Mesenchymal stem cell (in vitro differentiated cells and primary cell): ENCODE measurements at regions not wholly inside any gene's neighbourhood (a gene's known extent, or its start where the extent isn't known, plus 50 kb on each side); places are given as distances from the start of the nearest gene placed in this dataset.

Experiments used
- DNase-seq: peaks from one replicate; pipeline ENCODE4 v3.0.0-alpha.2; 2013
- H2AFZ ChIP-seq: one replicate; pipeline ENCODE4 v1.6.1; 2013; ENCODE audit warnings: low read depth, mild to moderate bottlenecking, control low read depth, inconsistent platforms, low read length, moderate library complexity
- H2AK5ac ChIP-seq: 2 replicates; pipeline ENCODE4 v1.6.1; 2013; ENCODE audit warnings: low read length, moderate library complexity, mild to moderate bottlenecking, inconsistent platforms; ENCODE audit not compliant: severe bottlenecking
- H2BK120ac ChIP-seq: one replicate; pipeline ENCODE4 v1.6.1; 2013; ENCODE audit warnings: low read depth, mild to moderate bottlenecking, inconsistent platforms, low read length, moderate library complexity
- H2BK12ac ChIP-seq, 2 experiments: one replicate each; pipeline ENCODE4 v1.6.1; 2013; ENCODE audit warnings: inconsistent platforms in 2 of 2, low read length in 2 of 2, mild to moderate bottlenecking in 2 of 2, moderate library complexity in 2 of 2, control low read depth in 1 of 2
- H2BK15ac ChIP-seq: one replicate; pipeline ENCODE4 v1.6.1; 2013; ENCODE audit warnings: mild to moderate bottlenecking, low read depth, inconsistent platforms; ENCODE audit not compliant: poor library complexity, severe bottlenecking
- H2BK5ac ChIP-seq: 2 replicates; pipeline ENCODE4 v1.6.1; 2013; ENCODE audit warnings: low read depth, mild to moderate bottlenecking, low read length, control low read depth, inconsistent platforms; ENCODE audit not compliant: poor library complexity, severe bottlenecking
- H3K14ac ChIP-seq, 2 experiments: one replicate each; pipeline ENCODE4 v1.6.1; 2013; ENCODE audit warnings: inconsistent platforms in 2 of 2, low read length in 2 of 2, control low read depth in 1 of 2, mild to moderate bottlenecking in 1 of 2, moderate library complexity in 1 of 2
- H3K18ac ChIP-seq, 2 experiments: one replicate each; pipeline ENCODE4 v1.6.1; 2013; ENCODE audit warnings: inconsistent platforms in 2 of 2, low read length in 2 of 2, control low read depth in 1 of 2, low read depth in 1 of 2, mild to moderate bottlenecking in 1 of 2
- H3K23ac ChIP-seq, 2 experiments: one replicate each; pipeline ENCODE4 v1.6.1; 2013; ENCODE audit warnings: inconsistent platforms in 2 of 2, low read length in 2 of 2, mild to moderate bottlenecking in 2 of 2, moderate library complexity in 2 of 2, control low read depth in 1 of 2
- H3K27ac ChIP-seq: 2 replicates; pipeline ENCODE4 v1.5.1; 2013; ENCODE audit warnings: mild to moderate bottlenecking, moderate library complexity, low read length, control low read depth, inconsistent platforms; ENCODE audit not compliant: poor library complexity, severe bottlenecking
- H3K27me3 ChIP-seq, 2 experiments: 2 replicates each; pipeline versions ENCODE4 v1.6.1 to v1.7.0; 2013; ENCODE audit warnings: low read length in 2 of 2, mild to moderate bottlenecking in 2 of 2, moderate library complexity in 2 of 2, control low read depth in 1 of 2, inconsistent platforms in 1 of 2; ENCODE audit not compliant: control insufficient read depth in 1 of 2, insufficient read depth in 1 of 2
- H3K36me3 ChIP-seq, 2 experiments: 2 replicates each; pipeline versions ENCODE4 v1.6.1 to v1.7.0; 2013; ENCODE audit warnings: low read length in 2 of 2, control low read depth in 1 of 2, inconsistent platforms in 1 of 2, low read depth in 1 of 2, mild to moderate bottlenecking in 1 of 2; ENCODE audit not compliant: insufficient read depth in 2 of 2, control insufficient read depth in 1 of 2
- H3K4ac ChIP-seq, 2 experiments: one replicate each; pipeline ENCODE4 v1.6.1; 2013; ENCODE audit warnings: inconsistent platforms in 2 of 2, low read length in 2 of 2, mild to moderate bottlenecking in 2 of 2, moderate library complexity in 2 of 2, control low read depth in 1 of 2, low read depth in 1 of 2
- H3K4me1 ChIP-seq: 2 replicates; pipeline ENCODE4 v1.6.1; 2013; ENCODE audit warnings: low read depth, low read length, control low read depth; ENCODE audit not compliant: control insufficient read depth, insufficient read depth
- H3K4me2 ChIP-seq: 2 replicates; pipeline ENCODE4 v1.6.1; 2013; ENCODE audit warnings: low read length, mild to moderate bottlenecking, inconsistent platforms; ENCODE audit not compliant: poor library complexity, severe bottlenecking
- H3K4me3 ChIP-seq, 2 experiments: 2 replicates each; pipeline versions ENCODE4 v1.5.1 to v1.7.0; 2013; ENCODE audit warnings: low read length in 2 of 2, mild to moderate bottlenecking in 2 of 2, control low read depth in 1 of 2, low read depth in 1 of 2; ENCODE audit not compliant: insufficient read depth in 1 of 2
- H3K79me1 ChIP-seq: replicated peaks from 2 replicates; pipeline ENCODE4 v1.6.1; 2013; ENCODE audit warnings: mild to moderate bottlenecking, control low read depth, low read length, inconsistent platforms; ENCODE audit not compliant: poor library complexity, severe bottlenecking
- H3K9ac ChIP-seq: 2 replicates; pipeline ENCODE4 v1.7.0; 2013; ENCODE audit warnings: mild to moderate bottlenecking, low read length, moderate library complexity
- H3K9me3 ChIP-seq: 2 replicates; pipeline ENCODE4 v1.7.0; 2013; ENCODE audit warnings: mild to moderate bottlenecking, low read length; ENCODE audit not compliant: control insufficient read depth
- H4K8ac ChIP-seq: one replicate; pipeline ENCODE4 v1.6.1; 2013; ENCODE audit warnings: inconsistent platforms, mild to moderate bottlenecking, low read length, moderate library complexity
- H4K91ac ChIP-seq: one replicate; pipeline ENCODE4 v1.6.1; 2013; ENCODE audit warnings: mild to moderate bottlenecking, low read length, inconsistent platforms
- WGBS: methylation state at CpG from one replicate; pipeline ENCODE4 v1.1.7; 2013; ENCODE audit warnings: mixed read lengths; 5-methylcytosine and 5-hydroxymethylcytosine counted together

GRCh38 chr3:72190050-72190449 is 405.1 kb upstream of the PROK2 start:
- Histone ChIP-seq H3K18ac (no peak overlapping the region), H2BK12ac (no peak overlapping the region), H2BK120ac (no peak overlapping the region), H2AFZ (no peak overlapping the region), H3K4ac (no peak overlapping the region), H3K9me3 (peaks cover 21% of the 10 kb centered on the region), H3K27me3 (peaks cover 0 to 15% of the 10 kb centered on the region in 2 experiments), H3K79me1 (no peaks in the 10 kb centered on the region), H3K27ac (no peak overlapping the region), H4K8ac (no peak overlapping the region), H2BK5ac (no peak overlapping the region), H3K4me3 (no peak overlapping the region), H3K14ac (no peak overlapping the region), H2AK5ac (no peak overlapping the region), H3K36me3 (no peaks in the 10 kb centered on the region), H3K23ac (no peak overlapping the region), H3K4me2 (no peak overlapping the region), H3K9ac (no peak overlapping the region), H3K4me1 (peaks cover 2% of the 10 kb centered on the region), H4K91ac (no peak overlapping the region), H2BK15ac (no peak overlapping the region)
- DNase-seq = no peak
- 83% methylated on average over 5 of the region's 5 CpGs for WGBS

DNA sequence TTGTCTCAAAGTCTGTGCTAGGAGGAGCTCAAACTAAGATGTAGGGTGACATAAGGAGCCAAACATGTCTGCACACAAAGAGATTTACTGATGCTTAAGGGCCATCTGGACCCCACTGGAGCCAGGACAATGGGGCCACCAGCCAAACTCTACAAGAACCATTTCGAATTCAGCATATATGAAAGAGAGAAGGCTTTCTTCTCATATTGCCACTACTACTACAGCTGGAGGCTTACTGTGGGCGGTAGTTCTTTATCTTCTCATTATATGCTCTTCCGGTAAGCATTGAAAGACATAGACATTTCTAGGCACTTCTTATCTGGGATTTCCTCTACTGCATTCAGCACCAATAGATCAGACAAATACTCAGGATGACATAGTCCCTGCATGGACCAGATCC is 404.4 kb upstream of the PROK2 start:
- Histone ChIP-seq H3K4me3 (no peak overlapping the region), H3K14ac (no peak overlapping the region), H3K36me3 (no peaks in the 10 kb centered on the region), H2BK120ac (no peak overlapping the region), H4K91ac (no peak overlapping the region), H3K27ac (no peak overlapping the region), H2AK5ac (no peak overlapping the region), H3K79me1 (no peaks in the 10 kb centered on the region), H3K4me1 (peaks cover 2% of the 10 kb centered on the region), H2AFZ (no peak overlapping the region), H3K9ac (no peak overlapping the region), H2BK12ac (no peak overlapping the region), H2BK5ac (no peak overlapping the region), H3K27me3 (peaks cover 0 to 13% of the 10 kb centered on the region in 2 experiments), H3K4ac (no peak overlapping the region), H3K4me2 (no peak overlapping the region), H3K23ac (no peak overlapping the region), H3K18ac (no peak overlapping the region), H2BK15ac (no peak overlapping the region), H3K9me3 (peaks cover 21% of the 10 kb centered on the region), H4K8ac (no peak overlapping the region)
- 90% methylated on average over 3 of the region's 3 CpGs for WGBS
- no peak for DNase-seq

DNA sequence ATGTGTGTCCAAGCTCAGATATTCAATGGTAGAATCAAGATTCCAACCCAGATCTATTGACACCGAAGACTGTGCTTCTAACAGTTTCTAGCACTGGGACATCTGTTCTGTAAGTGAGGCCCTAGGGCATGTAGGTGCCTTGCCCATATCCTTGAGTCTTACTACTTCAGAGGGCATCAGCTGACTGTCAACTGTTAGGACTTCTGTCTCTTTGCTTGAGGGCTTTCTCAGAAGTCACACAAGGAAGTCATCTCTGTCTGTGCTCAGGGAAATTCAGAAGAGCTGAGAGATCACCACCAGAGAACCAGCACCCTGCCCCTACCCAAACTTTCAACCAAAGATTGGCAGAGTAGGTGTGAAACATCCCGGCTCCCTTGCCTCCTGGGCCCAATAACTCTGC is 403.6 kb upstream of the PROK2 start:
- H3K4me3 ChIP-seq = no peak overlapping the region
- H4K91ac ChIP-seq = no peak overlapping the region
- no peak overlapping the region for H4K8ac ChIP-seq
- H3K36me3 ChIP-seq = no peaks in the 10 kb centered on the region
- H3K18ac ChIP-seq = no peak overlapping the region
- no peak overlapping the region for H2BK120ac ChIP-seq
- H2BK15ac ChIP-seq = no peak overlapping the region
- no peak overlapping the region for H3K14ac ChIP-seq
- no peak overlapping the region for H3K23ac ChIP-seq
- H3K4me2 ChIP-seq = no peak overlapping the region
- no peak for DNase-seq
- peaks cover 0 to 5% of the 10 kb centered on the region in 2 experiments for H3K27me3 ChIP-seq
- no peak overlapping the region for H2AFZ ChIP-seq
- H2BK5ac ChIP-seq = no peak overlapping the region
- H3K9ac ChIP-seq = no peak overlapping the region
- 96% methylated on average over 2 of the region's 2 CpGs for WGBS
- H3K4ac ChIP-seq = no peak overlapping the region
- H2BK12ac ChIP-seq = no peak overlapping the region
- peaks cover 20% of the 10 kb centered on the region for H3K9me3 ChIP-seq
- no peaks in the 10 kb centered on the region for H3K79me1 ChIP-seq
- H2AK5ac ChIP-seq = no peak overlapping the region
- H3K27ac ChIP-seq = no peak overlapping the region
- peaks cover 2% of the 10 kb centered on the region for H3K4me1 ChIP-seq

DNA sequence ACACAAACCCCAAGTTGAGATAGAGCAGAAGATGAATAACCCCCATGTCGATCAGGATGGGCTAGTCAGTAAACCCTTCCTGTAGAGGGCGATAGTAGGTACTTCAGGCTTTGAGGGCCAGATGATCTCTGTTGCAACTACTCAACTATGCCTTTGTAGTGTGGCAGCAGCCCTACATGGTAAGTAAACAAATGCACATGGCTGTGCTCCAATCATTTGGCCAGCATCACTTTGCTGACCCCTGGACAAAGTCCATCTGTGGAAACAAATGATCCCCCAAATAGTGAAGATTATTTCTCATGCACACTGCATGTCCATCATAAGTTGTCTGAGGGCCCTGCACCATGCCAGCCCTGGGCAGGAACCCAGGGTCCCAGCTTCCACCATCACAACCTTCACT is 402.2 kb upstream of the PROK2 start:
- H3K27ac ChIP-seq = no peak overlapping the region

More for the DNA sequence above, 402.2 kb upstream of the PROK2 start:
- H3K18ac ChIP-seq = no peak overlapping the region
- H2BK5ac ChIP-seq = no peak overlapping the region
- no peak overlapping the region for H3K9ac ChIP-seq
- H2BK120ac ChIP-seq = no peak overlapping the region
- H3K36me3 ChIP-seq = no peaks in the 10 kb centered on the region
- H3K27me3 ChIP-seq = peaks cover 0 to 3% of the 10 kb centered on the region in 2 experiments
- no peak overlapping the region for H3K4me3 ChIP-seq
- H3K4me2 ChIP-seq = no peak overlapping the region
- peaks cover 2% of the 10 kb centered on the region for H3K4me1 ChIP-seq
- H4K8ac ChIP-seq = no peak overlapping the region
- no peak overlapping the region for H3K14ac ChIP-seq
- DNase-seq = no peak
- H2BK12ac ChIP-seq = no peak overlapping the region
- H2BK15ac ChIP-seq = no peak overlapping the region
- H3K4ac ChIP-seq = no peak overlapping the region
- no peak overlapping the region for H3K23ac ChIP-seq
- peaks cover 13% of the 10 kb centered on the region for H3K9me3 ChIP-seq
- 59% methylated on average over 2 of the region's 2 CpGs for WGBS
- no peak overlapping the region for H2AFZ ChIP-seq
- H4K91ac ChIP-seq = no peak overlapping the region
- no peak overlapping the region for H2AK5ac ChIP-seq
- H3K79me1 ChIP-seq = no peaks in the 10 kb centered on the region
